Mammary epithelial cell (primary cell): ENCODE measurements at regions not wholly inside any gene's neighbourhood (a gene's known extent, or its start where the extent isn't known, plus 50 kb on each side); places are given as distances from the start of the nearest gene placed in this dataset.

Experiments
- EZH2 ChIP-seq: IDR thresholded peaks from 2 replicates; pipeline ENCODE4 v1.6.1; 2012; ENCODE audit warnings: low read length, inconsistent platforms, borderline replicate concordance
- TF ChIP-seq, protein P1 (sequence below), 2 donors: IDR thresholded peaks in 1 of 2; conservative IDR thresholded peaks in 1 of 2; 2 replicates each; pipeline ENCODE4 v1.5.1; 2011 to 2012; ENCODE audit warnings: inconsistent platforms in 2 of 2, low read length in 2 of 2, mild to moderate bottlenecking in 2 of 2, control low read depth in 1 of 2, low read depth in 1 of 2; ENCODE audit not compliant: insufficient read depth in 1 of 2; ENCODE audit errors: extremely low read depth in 1 of 2

DNA sequence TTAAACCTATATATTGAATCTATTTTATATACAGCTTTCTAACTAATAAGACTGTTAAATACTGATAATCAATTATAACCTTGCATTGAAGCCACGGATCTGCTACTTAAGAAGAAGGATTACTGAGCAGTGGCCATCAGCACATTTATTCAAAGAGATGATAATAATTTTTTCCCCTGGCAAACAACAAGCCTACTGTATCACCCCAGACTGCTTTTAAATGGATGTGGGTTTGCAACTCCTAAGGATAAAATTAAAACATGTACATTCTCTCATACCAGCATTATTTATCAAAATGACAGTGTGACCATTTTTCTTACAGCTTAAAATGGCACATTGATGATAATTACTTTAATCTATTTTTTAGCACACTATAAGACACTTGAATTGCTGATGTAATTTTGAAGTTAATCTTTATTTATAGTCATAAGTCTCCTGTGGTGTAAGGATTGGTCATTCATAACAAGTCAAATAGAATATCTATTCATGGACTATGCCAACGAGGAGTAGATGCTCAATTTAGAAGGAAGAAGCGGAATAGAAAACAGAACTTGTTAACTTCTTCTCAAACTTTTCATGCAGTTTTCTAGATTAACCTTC, 517.7 kb downstream of the METTL4 start:
- TF ChIP-seq, protein P1, sequence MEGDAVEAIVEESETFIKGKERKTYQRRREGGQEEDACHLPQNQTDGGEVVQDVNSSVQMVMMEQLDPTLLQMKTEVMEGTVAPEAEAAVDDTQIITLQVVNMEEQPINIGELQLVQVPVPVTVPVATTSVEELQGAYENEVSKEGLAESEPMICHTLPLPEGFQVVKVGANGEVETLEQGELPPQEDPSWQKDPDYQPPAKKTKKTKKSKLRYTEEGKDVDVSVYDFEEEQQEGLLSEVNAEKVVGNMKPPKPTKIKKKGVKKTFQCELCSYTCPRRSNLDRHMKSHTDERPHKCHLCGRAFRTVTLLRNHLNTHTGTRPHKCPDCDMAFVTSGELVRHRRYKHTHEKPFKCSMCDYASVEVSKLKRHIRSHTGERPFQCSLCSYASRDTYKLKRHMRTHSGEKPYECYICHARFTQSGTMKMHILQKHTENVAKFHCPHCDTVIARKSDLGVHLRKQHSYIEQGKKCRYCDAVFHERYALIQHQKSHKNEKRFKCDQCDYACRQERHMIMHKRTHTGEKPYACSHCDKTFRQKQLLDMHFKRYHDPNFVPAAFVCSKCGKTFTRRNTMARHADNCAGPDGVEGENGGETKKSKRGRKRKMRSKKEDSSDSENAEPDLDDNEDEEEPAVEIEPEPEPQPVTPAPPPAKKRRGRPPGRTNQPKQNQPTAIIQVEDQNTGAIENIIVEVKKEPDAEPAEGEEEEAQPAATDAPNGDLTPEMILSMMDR (conservative IDR thresholded peaks at IDR 0.05 in 1 of 2, IDR thresholded peaks at IDR 0.05 in 1 of 2; ENCODE audit: extremely low read depth in 1 of 2, insufficient read depth in 1 of 2, low read depth in 1 of 2, low read length in 2 of 2), result no peak
- TF ChIP-seq EZH2, result no peak
